ENCODE measurements at regions not wholly inside any gene's neighbourhood (a gene's known extent, or its start where the extent isn't known, plus 50 kb on each side); places are given as distances from the start of the nearest gene placed in this dataset.

DNA sequence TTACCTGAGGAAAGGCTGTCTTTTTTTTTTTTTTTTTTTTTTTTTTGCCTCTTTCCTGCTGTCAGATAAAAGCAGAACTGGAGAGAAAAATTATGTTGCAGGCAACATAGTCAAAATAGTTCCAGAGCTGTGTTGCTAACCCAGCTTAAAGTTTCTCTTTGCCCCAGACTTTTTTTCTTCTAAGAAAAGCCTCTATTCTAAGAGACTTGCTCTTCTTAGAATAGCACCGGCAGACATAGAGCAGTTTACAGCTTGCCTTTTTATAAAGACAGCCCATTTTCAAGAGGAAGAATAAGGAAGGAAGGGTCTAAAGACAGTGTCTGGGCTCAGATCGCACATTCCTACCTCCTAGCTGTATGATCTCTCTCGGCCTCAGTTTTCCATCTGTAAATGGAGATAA lies 88.7 kb downstream of the TENT5C start:
- CTCF ChIA-PET (ENCODE audit: low intra/inter-chr PET ratio), result interaction anchor here (0.6 kb wide), 1 partner anchor 1299 kb away, joined by 3 read pairs; no protein-coding TSS in a partner anchor
- no peak for ATAC-seq
- Histone ChIP-seq H2AFZ (ENCODE audit: low read depth, low read length) (no peak overlapping the region), H3K4me2 (ENCODE audit: insufficient read depth, low read length) (no peak overlapping the region), H3K9me1 (ENCODE audit: control insufficient read depth, insufficient read depth, low read length) (no peaks in the 10 kb centered on the region), H3K4me1 (replicated peaks in 1 of 2; ENCODE audit: control insufficient read depth in 2 of 2, insufficient read depth in 2 of 2, low read length in 2 of 2) (peaks cover 9 to 39% of the 10 kb centered on the region in 2 experiments), H3K36me3 (ENCODE audit: control insufficient read depth, insufficient read depth, low read length) (no peaks in the 10 kb centered on the region), H3K9ac (ENCODE audit: insufficient read depth in 1 of 2, low read depth in 2 of 2, low read length in 2 of 2) (no peak overlapping the region), H3K27me3 (ENCODE audit: control insufficient read depth in 2 of 2, insufficient read depth in 2 of 2, low read length in 2 of 2) (no peaks in the 10 kb centered on the region), H3K9me3 (replicated peaks; ENCODE audit: control insufficient read depth, insufficient read depth, low read depth, low read length) (no peaks in the 10 kb centered on the region), H3K79me2 (ENCODE audit: control insufficient read depth, insufficient read depth, low read length) (no peaks in the 10 kb centered on the region), H3K27ac (ENCODE audit: extremely low read depth, low read depth, low read length) (no peak overlapping the region), H3K4me3 (no peak overlapping the region), H4K20me1 (replicated peaks; ENCODE audit: control insufficient read depth, insufficient read depth, low read length) (no peaks in the 10 kb centered on the region)
- POLR2A ChIA-PET, result interaction anchor here (1.0 to 1.2 kb wide), 3 partner anchors 9 to 52 kb away, joined by 3 to 4 read pairs (median 3); no protein-coding TSS in a partner anchor
- BruUV-seq (replicated peaks), result no TSS peak
- intact Hi-C loops (cut with micrococcal nuclease) (loop anchor here (10.0 kb wide), 1 partner anchor 200 kb away; no protein-coding TSS in a partner anchor), in situ Hi-C loops (cut with MboI) (no loop called here)
- 32% methylated on average over 3 of the region's 3 CpGs for WGBS (ENCODE audit: insufficient coverage, low coverage, missing lambda C conversion rate)
- no peak for DNase-seq (ENCODE audit: extremely low read depth in 1 of 4, low spot score in 3 of 4)
- FAIRE-seq, result no peak
- TF ChIP-seq CCAR2 (IDR thresholded peaks at IDR 0.05; ENCODE audit: low read depth, low read length), result no peak
- TF ChIP-seq PYGO2 (tag; IDR thresholded peaks at IDR 0.05), result no peak
- TF ChIP-seq, protein P1, sequence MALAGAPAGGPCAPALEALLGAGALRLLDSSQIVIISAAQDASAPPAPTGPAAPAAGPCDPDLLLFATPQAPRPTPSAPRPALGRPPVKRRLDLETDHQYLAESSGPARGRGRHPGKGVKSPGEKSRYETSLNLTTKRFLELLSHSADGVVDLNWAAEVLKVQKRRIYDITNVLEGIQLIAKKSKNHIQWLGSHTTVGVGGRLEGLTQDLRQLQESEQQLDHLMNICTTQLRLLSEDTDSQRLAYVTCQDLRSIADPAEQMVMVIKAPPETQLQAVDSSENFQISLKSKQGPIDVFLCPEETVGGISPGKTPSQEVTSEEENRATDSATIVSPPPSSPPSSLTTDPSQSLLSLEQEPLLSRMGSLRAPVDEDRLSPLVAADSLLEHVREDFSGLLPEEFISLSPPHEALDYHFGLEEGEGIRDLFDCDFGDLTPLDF (CRISPR knock-in tag; IDR thresholded peaks at IDR 0.05), result no peak
- no peak for TF ChIP-seq FOSL1 (tag; conservative IDR thresholded peaks at IDR 0.05)
- no peak for TF ChIP-seq LARP7 (IDR thresholded peaks at IDR 0.05)
- no peak for TF ChIP-seq CBX8 (IDR thresholded peaks at IDR 0.05; ENCODE audit: borderline replicate concordance, extremely low read depth, low read depth, low read length, poor library complexity, severe bottlenecking)
- TF ChIP-seq, protein P2, sequence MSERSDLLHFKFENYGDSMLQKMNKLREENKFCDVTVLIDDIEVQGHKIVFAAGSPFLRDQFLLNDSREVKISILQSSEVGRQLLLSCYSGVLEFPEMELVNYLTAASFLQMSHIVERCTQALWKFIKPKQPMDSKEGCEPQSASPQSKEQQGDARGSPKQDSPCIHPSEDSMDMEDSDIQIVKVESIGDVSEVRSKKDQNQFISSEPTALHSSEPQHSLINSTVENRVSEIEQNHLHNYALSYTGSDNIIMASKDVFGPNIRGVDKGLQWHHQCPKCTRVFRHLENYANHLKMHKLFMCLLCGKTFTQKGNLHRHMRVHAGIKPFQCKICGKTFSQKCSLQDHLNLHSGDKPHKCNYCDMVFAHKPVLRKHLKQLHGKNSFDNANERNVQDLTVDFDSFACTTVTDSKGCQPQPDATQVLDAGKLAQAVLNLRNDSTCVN (CRISPR knock-in tag; IDR thresholded peaks at IDR 0.05), result no peak
- TF ChIP-seq, protein P3, sequence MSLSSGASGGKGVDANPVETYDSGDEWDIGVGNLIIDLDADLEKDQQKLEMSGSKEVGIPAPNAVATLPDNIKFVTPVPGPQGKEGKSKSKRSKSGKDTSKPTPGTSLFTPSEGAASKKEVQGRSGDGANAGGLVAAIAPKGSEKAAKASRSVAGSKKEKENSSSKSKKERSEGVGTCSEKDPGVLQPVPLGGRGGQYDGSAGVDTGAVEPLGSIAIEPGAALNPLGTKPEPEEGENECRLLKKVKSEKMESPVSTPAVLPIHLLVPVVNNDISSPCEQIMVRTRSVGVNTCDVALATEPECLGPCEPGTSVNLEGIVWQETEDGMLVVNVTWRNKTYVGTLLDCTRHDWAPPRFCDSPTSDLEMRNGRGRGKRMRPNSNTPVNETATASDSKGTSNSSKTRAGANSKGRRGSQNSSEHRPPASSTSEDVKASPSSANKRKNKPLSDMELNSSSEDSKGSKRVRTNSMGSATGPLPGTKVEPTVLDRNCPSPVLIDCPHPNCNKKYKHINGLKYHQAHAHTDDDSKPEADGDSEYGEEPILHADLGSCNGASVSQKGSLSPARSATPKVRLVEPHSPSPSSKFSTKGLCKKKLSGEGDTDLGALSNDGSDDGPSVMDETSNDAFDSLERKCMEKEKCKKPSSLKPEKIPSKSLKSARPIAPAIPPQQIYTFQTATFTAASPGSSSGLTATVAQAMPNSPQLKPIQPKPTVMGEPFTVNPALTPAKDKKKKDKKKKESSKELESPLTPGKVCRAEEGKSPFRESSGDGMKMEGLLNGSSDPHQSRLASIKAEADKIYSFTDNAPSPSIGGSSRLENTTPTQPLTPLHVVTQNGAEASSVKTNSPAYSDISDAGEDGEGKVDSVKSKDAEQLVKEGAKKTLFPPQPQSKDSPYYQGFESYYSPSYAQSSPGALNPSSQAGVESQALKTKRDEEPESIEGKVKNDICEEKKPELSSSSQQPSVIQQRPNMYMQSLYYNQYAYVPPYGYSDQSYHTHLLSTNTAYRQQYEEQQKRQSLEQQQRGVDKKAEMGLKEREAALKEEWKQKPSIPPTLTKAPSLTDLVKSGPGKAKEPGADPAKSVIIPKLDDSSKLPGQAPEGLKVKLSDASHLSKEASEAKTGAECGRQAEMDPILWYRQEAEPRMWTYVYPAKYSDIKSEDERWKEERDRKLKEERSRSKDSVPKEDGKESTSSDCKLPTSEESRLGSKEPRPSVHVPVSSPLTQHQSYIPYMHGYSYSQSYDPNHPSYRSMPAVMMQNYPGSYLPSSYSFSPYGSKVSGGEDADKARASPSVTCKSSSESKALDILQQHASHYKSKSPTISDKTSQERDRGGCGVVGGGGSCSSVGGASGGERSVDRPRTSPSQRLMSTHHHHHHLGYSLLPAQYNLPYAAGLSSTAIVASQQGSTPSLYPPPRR (CRISPR knock-in tag; IDR thresholded peaks at IDR 0.05; ENCODE audit: borderline replicate concordance), result no peak
- TF ChIP-seq SIX5 (IDR thresholded peaks at IDR 0.05; ENCODE audit: borderline replicate concordance in 1 of 2, insufficient read depth in 1 of 2, low read depth in 1 of 2, low read length in 2 of 2), result no peak
- TF ChIP-seq RNF2 (IDR thresholded peaks at IDR 0.05), result no peak
- no peak for TF ChIP-seq BDP1 (IDR thresholded peaks at IDR 0.05; ENCODE audit: insufficient read depth, insufficient read length)
- TF ChIP-seq MEF2A (IDR thresholded peaks at IDR 0.05; ENCODE audit: control insufficient read depth, low read depth, low read length), result no peak
- TF ChIP-seq ZNF124 (CRISPR knock-in tag; IDR thresholded peaks at IDR 0.05), result no peak
- TF ChIP-seq, protein P4, sequence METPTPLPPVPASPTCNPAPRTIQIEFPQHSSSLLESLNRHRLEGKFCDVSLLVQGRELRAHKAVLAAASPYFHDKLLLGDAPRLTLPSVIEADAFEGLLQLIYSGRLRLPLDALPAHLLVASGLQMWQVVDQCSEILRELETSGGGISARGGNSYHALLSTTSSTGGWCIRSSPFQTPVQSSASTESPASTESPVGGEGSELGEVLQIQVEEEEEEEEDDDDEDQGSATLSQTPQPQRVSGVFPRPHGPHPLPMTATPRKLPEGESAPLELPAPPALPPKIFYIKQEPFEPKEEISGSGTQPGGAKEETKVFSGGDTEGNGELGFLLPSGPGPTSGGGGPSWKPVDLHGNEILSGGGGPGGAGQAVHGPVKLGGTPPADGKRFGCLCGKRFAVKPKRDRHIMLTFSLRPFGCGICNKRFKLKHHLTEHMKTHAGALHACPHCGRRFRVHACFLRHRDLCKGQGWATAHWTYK (CRISPR knock-in tag; IDR thresholded peaks at IDR 0.05), result no peak
- no peak for TF ChIP-seq ILF3 (IDR thresholded peaks at IDR 0.05; ENCODE audit: borderline replicate concordance)
